ENCODE measurements at regions not wholly inside any gene's neighbourhood (a gene's known extent, or its start where the extent isn't known, plus 50 kb on each side); places are given as distances from the start of the nearest gene placed in this dataset.
A peak's percentile ranks its signal among the peaks of the same experiment; 100 is the strongest.

DNA sequence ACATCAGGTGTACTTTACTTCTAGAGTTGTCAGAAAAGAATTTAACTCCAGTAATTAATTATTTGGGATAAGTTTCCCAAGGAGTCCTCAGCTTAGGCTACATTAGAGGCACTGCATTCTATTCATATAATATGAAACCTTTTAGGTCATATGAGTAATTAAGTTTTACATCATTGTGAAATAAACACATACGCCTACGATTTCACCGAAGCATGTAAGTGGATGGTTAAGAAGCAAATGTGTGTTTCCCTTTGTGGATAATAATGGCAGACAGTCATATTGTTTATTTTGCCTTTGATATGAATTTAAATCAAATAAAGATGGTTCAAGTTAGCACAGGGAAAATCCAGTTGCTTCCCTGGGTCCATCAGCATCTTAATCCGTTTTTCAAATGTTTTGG is 535.9 kb upstream of the ATP11B start:
- no peak for DNase-seq (ENCODE audit: low spot score)

GRCh38 chr3:182258538-182259177 is 534.6 kb upstream of the ATP11B start:
- no peak for DNase-seq (ENCODE audit: low spot score)

- peak; percentile 61 for DNase-seq (ENCODE audit: low spot score)
Measured at GRCh38 chr3:182259579-182259978, 533.7 kb upstream of the ATP11B start.

- no peak for DNase-seq (ENCODE audit: low spot score)
Measured at GRCh38 chr3:182261041-182261440, 532.3 kb upstream of the ATP11B start.

GRCh38 chr3:182268711-182269110 is 524.6 kb upstream of the ATP11B start:
- no peak for DNase-seq (ENCODE audit: low spot score)

DNA sequence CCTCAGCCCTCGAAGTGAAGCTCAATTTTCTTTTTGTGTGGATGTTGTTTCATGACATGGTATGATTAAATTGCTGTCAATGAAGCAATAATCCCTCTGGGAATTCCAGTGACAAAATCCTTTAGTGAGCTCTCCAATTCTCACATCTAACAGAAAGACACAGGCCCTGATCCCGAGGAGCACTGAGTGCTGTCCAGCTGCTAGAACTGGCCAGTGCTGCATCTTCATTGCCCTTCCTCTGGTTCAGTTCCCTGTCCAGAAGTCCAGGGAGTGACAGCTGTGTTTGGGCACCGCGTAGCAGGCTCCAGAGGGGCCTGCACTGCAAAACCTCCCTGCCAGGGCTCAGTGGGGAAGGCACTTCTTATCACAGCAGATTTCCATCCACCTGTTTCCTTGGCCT is 516.8 kb upstream of the ATP11B start:
- DNase-seq (ENCODE audit: low spot score) = no peak

GRCh38 chr3:182284793-182285192 is 508.5 kb upstream of the ATP11B start:
- DNase-seq (ENCODE audit: low spot score) = no peak

DNA sequence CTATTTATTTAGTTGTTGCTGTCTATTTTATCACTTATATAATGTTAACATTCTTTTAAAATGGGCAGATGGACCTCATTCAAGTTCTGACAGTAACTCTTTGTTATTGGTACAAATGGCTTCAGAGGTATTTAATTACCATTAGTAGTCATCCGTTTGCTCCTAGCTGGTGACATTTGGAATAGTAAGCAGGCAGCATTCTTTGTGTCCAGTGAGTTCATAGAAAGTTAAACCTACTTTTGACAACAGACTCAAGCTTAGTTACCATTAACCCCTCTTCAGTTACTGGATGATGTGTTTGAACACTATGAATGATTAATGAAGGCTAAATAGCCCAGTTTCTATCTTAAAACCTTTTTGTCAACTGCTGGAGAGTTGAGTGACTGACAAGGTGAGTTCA is 500.7 kb upstream of the ATP11B start:
- DNase-seq (ENCODE audit: low spot score) = no peak

GRCh38 chr3:182294256-182294655 is 499.0 kb upstream of the ATP11B start:
- no peak for DNase-seq (ENCODE audit: low spot score)

- no peak for DNase-seq (ENCODE audit: low spot score)
Measured at GRCh38 chr3:182294696-182295095, 498.6 kb upstream of the ATP11B start.

DNA sequence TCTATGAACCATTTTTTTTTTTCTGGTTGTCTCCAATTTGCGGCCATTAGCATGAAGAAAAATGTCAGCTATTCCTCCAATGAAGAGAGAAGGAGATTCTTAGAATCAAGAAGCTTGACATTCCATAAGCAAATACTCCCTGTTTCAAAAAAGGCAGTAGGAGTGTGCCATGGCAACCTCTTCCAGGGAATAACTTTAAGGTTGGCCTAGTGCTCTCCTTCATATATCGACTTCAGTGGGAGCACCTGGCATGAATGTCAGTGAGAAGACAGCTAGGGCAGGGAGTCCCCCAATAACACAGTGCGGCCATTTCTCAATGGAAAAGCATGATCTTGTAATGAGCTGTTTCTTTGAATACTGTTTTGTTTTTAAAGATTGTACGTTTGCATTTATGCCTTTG is 493.0 kb upstream of the ATP11B start:
- DNase-seq (ENCODE audit: low spot score) = no peak

GRCh38 chr3:182303169-182303568 is 490.1 kb upstream of the ATP11B start:
- DNase-seq (ENCODE audit: low spot score) = no peak

DNA sequence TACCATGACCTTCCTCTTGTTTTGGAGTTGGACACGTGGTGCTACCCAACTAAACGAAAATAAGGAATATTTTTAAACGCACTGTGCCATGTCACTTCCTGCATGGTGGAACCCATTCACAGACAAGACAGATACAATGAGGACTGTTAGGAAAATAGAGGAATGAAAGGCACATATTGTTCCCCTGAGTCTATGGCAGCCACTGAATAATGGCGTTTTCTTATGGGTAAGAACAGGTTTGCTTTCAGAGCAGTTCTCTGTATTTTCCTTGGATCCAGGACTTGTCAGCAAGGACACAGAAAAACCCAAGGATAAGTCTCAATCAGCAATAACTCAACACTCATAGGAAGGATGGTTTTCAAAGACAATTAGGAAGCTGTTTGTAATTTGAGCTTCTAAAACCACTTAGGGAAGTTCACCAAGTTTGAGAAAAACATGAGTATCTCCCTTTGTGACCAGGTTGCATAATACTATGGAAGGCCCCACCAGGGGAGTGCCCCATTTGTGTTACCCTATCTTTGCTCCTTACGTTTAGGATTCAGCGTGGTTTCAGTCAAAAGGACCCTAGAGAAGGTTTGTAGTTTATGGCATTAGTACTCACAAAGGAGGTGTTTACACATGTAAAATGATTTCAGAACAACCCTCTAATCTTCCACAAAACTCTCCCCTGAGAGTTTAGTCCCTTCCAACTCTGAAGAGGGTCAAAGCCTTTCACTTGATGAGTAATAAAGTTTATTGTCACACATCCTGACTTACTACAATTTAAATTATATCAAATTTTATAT is 487.2 kb upstream of the ATP11B start:
- DNase-seq (ENCODE audit: low spot score) = no peak

GRCh38 chr3:182308328-182308727 is 485.0 kb upstream of the ATP11B start:
- DNase-seq (ENCODE audit: low spot score) = no peak

DNA sequence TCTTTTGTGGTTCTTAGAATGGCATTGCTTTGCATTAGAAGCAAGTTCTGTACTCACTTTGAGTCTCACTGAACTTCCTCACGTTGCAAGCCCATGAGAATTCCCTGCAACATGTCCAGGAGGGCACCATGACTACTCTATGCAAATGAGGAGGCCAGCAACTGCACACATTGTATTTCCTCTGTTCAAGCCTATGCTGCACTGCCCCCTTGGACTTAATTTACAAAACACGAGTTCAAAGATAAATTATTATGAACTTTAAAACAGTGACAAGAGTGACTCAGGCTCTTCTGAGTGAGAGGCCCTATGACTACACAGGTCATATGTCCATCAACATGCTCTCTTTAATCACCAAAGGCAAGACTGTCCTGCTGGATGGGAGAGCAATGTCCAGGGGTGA is 484.2 kb upstream of the ATP11B start:
- no peak for DNase-seq (ENCODE audit: low spot score)

GRCh38 chr3:182315313-182315712 is 478.0 kb upstream of the ATP11B start:
- no peak for DNase-seq (ENCODE audit: low spot score)

GRCh38 chr3:182323126-182323700 is 470.1 kb upstream of the ATP11B start:
- no peak for DNase-seq (ENCODE audit: low spot score)

DNA sequence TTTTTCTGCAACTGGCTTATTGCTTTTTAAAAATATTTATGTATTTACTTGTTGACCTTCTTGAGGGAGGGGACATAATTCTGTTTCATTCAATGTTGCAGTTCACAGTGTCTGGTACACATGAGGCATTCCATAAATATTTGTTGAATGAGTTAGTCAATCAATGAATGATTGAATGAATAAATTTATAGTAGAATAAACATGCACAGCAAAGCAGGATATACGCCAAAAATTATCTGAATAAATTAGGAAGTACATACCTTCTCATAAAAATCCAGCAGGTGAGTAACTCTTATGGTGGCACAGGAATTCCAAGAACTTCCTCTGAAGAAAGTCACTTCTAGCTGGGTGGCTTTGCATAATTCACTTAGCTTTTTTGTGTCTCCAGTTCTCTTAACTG is 469.4 kb upstream of the ATP11B start:
- DNase-seq (ENCODE audit: low spot score) = no peak

DNA sequence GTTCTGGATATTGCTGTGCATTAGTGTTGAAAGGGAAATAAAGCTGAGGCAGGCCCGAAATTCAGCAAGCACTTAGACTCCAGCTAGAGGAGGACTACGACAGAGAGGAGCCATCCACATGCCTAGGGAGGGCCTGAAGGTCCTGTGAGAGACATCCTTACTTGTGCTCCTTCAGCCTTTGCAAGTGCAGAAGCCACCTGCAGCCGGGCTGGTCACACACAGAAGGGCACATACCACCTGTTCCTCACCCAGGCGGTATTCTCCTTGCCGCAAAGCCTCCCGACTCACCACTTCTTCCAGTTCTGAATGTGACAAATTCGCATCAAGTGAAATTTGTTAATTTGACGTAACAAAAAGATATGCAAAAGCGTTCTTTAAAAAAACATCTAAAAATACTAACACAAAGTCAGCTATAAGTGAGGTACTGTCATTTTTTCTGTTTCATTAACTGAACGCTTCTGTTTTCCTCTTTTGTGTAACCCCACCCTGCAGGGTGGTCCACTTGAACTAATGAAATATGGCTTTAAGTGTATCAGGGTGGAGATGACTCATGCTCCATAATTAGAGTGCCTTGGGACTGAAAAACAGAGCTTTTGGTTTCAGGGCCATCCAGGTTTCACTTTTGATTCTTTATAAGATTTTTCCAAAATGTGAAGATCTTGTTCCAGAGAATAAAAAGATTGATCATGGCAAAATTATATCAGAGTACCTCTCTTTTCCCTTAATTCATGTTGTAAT is 467.9 kb upstream of the ATP11B start:
- DNase-seq (ENCODE audit: low spot score) = no peak

DNA sequence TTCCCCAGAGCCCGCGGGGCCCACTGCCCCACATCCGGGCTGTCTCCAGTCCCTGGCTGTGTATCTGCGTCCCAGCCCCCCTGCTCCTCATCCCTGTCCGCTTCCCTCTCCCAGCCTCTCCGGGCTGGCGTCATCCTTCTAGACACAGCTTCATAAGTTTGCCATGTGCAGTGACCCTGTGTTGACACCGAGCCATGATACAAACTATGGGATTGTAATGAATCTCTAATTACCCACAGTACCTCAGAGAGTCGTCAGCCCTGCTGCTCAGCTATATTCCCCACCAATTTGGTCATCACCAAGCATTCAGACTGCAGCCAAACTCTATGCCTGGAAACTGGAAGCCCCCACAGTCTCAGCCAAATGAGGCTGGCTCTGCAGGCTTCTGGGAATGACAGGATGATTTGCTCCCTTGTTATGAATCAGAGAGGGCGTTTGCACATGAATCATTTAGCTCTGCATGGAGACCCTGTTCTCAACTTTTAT is 466.1 kb upstream of the ATP11B start:
- no peak for DNase-seq (ENCODE audit: low spot score)

GRCh38 chr3:182330646-182331045 is 462.7 kb upstream of the ATP11B start:
- DNase-seq (ENCODE audit: low spot score) = no peak

- no peak for DNase-seq (ENCODE audit: low spot score)
Measured at GRCh38 chr3:182331341-182331740, 462.0 kb upstream of the ATP11B start.

- DNase-seq (ENCODE audit: low spot score) = no peak
Measured at GRCh38 chr3:182342252-182342651, 451.1 kb upstream of the ATP11B start.

Data from ecto neural progenitor cell (in vitro differentiated cells).